Dedifferentiated amniotic fluid mesenchymal stem cell (primary cell): ENCODE measurements at regions not wholly inside any gene's neighbourhood (a gene's known extent, or its start where the extent isn't known, plus 50 kb on each side); places are given as distances from the start of the nearest gene placed in this dataset.

Experiments used
- DNase-seq: peaks from one replicate; pipeline ENCODE4 v3.0.0-alpha.2; 2016; ENCODE audit errors: extremely low spot score

DNA sequence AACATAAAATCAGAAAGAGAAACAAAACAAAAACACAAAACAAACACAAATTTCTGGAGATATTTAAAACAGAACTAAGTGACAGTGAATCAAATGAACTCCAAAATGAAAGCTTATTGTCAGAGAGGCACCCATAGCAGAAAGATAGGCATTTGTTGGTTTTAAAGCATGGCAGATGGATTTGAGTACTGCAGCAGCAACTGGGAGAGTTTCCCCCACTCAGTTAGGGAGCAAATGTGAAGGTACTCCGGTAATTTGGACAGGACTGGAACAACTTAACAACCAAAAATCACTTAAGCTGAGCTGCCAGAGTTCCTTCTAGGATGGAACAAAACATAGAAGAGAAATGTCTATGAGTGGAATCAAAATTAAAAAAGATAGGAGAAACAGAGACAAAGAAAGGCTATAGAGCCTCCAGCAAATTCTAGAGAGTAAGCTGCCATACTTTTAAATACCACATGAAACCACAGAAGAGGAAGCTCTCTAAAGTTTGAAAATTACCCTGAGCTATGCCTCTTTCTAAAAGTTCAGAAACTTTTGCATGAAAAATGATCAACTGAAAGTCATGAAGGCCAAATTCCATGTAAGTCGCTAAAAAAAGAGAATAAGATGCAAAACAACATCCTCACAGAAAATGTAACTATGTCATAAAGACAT lies 1248.3 kb upstream of the USP15 start:
- no peak for DNase-seq

DNA sequence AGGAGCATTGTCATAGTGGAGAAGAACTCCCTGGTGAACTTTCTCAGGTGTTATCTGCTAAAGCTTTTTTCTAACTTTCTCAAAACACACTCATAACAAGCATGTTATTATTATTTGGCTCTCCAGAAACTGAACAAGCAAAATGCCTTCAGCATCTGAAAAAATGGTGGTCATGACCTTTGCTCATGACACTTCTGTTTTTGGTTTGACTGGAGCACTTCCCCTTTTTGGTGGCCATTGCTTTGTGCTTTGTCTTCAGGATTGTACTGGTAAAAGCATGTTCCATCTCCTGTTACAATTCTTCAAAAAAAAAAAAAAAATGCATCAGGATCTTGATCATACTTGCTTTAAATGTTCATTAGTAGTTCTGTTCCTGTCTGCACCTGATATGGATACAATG lies 1241.6 kb upstream of the USP15 start:
- no peak for DNase-seq

DNA sequence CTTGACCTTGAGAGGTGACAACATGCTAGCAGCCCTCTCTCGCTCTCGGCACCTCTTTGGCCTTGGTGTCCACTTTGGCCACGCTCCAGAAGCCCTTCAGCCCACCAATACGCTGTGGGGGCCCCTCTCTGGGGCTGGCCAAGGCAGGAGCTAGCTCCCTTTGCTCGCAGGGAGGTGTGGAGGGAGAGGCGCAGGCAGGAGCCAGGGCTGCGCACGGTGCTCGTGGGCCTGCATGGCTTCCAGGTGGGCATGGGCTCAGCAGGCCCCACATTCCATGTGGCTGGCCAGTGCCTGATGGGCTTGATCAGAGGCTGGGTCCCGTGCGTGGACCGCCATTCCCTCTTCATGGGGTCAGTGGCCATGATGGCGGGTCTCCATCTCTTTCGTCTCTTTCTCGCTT lies 1237.0 kb upstream of the USP15 start:
- no peak for DNase-seq

DNA sequence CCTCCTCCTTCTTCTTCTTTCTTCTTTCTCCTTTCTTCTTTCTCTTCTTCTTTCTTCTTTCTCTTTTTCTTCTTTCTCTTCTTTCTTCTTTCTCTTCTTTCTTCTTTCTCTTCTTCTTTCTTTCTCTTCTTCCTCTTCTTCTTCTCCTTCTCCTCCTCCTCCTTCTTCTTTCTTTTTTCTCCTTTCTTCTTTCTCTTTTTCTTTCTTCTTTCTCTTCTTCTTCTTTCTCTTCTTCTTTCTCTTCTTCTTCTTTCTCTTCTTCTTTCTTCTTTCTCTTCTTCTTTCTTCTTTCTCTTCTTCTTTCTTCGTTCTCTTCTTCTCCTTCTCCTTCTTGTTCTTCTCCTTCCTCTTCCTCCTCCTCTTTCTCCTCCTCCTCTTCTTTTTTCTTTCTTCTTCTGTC lies 1230.7 kb upstream of the USP15 start:
- DNase-seq = no peak

DNA sequence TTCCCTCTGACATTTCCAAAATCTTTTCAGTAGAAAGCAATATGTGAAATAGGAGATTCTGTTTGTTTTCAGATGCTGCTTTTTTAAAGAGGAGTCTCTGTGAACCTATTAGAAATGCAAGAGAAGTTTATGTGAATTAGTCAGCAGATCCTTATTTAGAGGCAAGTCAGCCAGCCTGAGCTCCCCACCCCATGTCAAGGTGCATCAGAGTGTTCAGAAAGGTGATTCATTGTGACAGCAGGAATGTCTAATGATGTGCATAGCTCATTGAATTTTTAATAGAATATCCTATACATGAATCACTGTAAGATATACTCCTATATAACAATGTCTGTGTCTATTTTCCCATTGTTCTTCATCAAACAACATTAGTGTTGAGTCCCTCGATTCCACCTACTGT lies 1222.4 kb upstream of the USP15 start:
- DNase-seq = peak; percentile 18

DNA sequence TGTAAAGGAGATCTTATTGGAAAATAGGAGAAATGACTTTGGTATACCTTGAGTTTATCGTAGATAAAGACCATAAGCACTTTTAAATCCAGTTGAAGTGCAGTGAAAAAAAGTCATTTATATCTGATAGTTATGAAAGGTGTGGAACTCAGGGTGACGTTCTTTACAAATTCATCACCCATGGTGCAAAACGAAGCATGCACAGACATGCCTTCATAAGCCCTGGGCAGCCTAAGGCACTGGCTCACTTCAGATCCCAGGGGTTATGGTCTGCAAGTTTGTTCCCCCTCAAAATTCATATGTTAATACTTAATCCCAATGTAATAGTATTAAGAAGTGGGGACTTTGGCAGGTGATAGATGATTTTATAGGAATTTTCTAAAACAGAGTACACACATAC lies 1216.4 kb upstream of the USP15 start:
- no peak for DNase-seq

DNA sequence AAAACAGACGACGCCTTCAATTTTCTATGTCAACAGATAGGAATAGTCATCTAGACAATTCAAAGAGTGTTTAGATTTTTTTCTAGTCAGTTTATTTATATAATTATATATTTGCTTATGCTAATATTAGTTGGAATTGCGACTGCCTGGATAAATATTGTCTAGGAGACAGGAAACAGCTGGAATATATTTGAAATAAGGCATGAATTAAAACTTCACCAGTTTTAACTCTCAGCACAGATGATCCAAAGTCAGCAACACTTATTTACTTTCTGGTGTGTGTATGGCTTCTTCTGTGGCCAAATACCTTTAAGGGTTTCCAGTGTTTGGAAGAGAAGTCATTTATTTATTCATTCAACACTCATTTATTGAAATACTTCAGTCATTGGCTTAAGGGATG lies 1215.4 kb upstream of the USP15 start:
- DNase-seq = no peak

DNA sequence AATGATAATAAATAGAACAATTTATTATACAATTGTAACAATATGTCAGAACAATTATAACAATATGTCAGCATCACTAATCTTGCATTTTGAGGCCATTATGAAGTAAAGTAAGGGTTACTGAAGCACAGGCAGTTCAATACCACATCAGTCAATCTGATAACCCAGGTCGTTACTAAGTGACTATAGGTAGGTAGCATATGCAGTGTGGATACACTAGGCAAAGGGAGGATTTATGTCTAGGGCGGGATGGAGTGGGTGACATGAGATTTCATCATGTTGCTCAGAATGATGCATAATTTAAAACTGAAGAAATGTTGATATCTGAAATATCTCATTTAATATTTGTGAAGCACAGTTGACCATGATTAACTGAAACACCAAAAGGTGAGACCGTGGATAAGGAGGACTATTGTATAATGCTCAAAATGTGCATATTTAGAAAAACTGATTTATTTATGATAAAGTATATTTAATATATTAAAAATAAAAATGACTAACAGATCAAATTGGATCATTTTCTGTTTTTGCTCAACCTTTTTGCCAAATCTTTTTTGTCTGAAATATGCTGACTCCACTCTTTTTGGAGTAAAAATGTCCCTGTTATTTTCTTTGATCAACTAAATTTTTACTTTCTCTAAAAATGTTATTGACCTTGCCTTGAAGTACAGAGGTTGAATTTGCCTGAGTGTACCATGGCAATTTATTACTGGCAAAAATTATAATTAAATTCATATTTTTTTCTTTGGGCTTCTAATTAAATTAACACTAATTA lies 1189.4 kb upstream of the USP15 start:
- no peak for DNase-seq

DNA sequence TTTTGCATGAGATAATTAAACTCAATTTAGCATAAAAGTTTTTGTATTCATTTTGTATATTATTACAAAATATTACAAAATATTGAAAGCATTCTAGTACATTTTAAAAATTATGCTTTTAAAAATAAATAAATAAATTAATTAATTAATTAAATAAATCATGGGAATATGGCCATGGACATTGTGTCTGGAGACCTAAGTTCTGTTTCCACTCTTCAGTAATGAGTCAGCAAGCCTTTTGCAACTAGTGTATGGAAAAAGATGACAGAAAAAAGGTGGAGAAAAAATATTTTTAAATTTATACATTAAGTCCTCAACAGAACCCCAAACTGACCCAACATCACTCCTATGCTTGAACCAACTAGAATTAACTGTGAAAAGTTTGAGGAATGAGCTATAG lies 1187.5 kb upstream of the USP15 start:
- no peak for DNase-seq

DNA sequence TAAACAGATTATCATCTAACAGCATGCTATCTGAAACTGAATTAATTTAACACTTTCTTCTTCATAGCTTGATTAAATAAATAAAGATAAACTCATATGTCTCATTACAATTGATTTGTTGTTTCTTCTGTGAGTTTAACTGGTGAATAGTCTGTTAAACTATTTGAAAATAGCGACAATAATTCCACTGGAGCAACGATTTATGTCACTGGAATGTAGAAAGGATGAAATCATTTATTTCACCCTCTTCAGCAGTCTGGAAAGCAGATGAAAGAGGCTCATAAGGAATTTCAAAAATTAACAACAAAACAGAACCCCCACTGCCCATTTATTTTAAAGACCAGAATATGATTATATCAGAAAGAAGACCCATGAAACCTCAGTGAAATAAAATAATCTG lies 1165.1 kb upstream of the USP15 start:
- peak; percentile 24 for DNase-seq

DNA sequence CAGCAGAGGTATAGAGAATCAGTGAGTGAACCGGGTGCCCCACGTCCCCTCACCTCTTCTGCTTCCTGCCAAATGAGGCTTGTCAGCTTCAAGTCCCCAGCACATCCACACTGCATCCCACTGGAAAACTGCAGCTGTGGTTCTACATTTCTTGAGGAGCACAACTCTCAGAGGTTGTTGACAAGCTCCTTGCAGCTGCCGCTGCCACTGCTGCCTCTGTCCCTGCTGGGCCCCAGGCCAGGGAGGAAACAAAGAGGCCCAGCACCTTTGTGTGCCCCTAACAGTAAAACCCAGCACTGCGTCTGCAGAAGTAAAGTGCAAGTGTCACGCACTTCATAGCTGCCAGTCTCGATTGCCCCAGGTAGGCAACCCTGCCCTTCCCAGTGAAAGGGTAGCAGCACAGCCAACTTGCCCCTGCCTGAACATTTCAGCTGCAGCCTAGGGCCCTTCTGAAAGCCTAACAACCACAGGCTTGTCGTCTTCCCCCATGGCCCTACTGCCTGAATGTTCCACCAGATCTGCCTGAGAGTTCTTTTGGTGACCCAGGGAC lies 1162.1 kb upstream of the USP15 start:
- no peak for DNase-seq

DNA sequence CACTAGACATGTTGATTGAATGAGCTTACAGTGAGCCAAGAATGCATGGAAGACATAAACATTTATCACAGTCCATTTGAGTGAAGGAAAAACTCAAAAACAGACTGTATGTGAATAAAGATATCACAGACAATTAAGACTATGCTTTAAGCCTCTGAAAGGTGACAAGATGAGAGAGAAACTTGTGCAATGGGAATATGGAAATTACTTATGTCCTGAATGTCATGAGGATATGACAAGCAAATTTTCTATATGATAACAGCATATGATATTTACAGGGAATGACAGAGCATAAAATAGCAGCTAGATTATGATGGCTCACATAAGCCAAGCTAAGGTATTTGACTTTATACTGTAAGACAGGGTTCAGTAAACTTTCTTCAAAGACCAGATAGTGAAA lies 1153.1 kb upstream of the USP15 start:
- no peak for DNase-seq

DNA sequence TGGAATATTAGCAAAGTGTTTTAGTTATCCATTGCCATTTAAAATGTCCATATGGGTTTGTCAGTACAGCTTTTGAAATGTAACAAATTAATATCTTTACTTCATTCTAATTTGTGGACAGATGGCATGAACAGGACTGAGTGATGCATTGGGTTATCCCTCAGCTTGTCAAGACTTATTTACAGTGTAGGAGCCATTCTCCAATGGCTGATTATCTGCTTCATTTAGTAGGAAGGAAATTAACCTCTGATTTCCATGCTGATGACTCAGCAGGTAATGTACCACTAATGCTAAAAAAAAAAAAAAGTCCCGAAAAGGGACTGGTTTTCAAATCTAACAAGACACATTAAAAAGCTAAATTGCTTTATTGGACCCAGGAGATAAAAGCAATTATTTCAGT lies 1149.0 kb upstream of the USP15 start:
- DNase-seq = no peak

DNA sequence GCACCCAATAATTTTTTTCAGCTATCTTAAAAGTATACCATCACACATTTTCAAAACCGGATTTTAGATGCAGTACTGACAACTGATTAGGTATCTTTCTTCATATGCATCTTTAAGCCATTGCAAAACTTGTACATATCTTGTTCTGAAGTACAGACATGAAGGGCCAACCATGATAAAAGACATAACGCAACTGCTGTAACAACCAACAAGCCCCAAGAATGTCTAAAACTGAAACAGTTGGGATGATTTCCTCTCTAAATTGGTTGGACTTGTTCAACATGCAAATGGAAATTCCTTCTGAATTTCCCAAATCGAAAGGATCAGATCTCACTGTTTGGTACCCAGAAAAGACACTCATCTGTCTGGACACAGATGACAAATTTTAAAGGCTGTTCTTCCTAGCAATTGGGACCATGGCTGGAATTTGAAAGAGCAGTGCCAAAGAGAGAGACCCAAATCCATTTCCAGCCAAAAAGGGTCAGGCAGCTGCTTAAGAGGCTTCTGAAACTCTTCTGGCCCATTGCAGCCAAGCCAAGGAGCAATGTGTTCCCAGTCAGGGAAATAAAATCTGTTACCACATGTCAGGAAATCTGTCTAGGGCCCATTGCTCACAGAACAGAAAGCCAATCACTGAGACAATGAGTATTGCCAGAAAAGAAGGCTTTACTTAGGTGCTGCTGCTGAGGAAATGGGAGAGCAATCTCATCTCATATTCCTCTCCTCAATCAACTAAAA lies 1122.4 kb upstream of the USP15 start:
- DNase-seq = no peak

DNA sequence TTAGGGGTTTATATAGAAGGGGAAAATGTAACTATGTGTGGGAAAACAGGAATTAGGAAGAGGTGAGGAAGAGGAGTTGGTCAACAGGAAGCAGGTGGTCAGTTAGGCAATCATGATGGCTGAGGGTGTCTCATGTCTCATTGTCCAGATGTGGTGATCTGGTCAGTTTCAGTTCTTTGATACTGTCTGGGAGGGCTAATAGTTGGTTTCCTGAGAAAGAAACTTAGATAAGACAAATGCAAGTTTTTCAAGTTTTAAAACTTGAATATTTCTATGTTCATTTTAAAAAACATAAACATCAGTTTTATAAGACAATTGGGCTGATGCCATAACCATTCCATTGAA lies 1121.8 kb upstream of the USP15 start:
- DNase-seq = no peak

DNA sequence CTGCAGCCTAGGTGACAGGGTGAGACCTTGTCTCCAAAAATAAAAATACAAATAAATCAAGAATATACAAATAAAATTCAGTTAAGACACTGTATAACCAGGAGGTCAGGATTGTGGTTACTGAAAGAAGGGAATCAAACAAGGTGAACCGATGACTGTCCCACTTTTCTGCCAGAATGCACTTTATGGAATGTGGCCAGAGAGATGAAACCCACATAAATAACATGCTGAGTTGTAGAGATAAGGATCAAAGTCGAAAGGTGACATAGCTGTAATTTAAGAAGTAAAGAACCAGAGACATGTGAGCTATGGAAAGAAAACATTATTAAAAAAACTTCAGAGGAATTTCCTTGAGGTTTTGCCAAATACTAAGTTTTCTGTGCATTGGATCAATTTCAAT lies 1098.2 kb upstream of the USP15 start:
- DNase-seq = no peak

DNA sequence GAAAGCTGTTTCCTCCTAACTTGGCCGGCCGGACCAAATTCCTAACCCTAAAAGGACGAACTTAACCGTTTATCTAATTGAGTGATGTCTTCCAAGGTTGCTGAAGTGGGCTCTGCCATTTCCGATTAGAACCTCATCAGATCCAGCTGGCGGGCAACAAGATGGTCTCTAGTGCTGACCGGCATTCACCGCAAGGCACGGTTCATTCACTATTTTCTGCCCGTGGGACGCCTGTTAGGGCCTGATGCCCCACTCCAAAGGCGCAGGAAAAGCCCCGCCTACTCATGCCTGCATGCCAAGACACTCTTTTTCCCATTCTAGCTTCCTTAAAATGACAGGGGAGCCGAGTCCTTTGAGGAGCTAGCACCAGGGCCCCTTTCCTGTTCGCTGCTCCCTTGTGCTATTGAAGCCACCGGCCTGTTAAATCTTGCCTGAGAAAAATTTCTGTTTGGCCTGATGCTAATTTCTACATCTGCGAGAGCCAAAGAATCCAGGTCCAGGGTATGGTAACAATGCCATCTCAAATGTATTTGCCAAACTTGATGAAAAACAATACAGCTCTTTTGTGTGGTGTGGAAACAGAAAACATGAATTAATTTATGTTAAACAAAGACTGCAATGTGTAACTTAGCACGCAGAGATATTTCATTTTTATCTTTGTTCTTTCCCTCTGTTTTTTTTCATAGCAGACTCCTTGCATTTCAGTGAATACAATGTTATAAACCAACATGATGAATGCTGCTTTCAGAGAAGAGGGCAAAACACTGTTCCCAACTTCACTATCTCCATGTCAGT lies 1071.2 kb upstream of the USP15 start:
- DNase-seq = no peak

DNA sequence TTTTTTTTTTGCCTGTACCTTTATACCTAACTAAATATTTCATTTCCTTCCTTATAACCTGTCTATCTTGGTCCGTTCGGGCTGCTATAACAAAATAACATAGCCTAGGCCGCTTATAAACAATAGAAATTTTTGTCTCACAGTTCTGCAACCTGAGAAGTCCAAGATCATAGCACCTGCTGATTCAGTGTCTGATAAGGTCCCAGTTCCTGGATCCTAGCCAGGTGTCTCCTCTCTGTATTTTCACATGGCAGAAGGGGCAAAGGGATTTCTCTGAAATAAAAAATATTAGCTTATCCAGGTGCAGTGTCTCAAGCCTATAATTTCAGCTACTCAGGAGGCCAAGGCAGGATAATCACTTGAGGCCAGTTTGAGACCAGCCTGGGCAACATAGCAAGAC lies 1046.6 kb upstream of the USP15 start:
- DNase-seq = no peak

DNA sequence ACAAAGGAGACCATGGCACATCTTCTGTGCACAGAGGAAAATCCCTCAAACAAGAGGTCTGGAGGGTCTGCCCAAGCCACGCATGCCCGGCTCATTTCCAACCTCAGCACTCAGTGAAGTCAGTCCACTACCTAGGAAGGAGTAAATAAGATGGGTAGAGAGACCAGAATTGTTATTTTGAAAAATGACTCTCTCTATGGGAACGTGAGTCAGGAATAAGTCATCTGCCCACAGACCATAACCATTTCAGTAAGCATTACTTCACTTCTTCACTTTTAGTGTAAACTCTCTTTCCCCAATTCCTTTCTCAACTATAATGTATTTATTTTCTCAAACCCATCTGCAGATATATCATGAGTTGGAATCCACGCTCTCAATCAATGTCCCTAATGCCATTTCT lies 1039.9 kb upstream of the USP15 start:
- DNase-seq = no peak

DNA sequence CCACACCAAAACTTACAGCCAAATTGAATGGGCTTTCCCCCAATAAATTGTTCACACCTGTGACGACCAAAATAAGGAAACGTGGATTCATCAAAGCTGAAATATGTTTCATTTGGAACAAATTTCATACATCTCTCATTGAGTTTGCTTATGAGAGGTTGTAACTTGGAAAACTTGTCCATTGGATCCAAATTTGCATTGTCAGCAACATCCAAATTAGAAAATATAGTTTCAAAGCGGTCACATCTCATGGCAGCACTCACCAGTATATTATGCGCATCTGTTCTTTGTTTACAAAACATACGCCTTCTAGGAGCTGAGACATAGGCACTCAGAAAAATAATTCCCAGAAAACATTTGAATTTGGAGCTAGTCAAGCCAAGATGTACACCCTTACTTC lies 1028.2 kb upstream of the USP15 start:
- no peak for DNase-seq

DNA sequence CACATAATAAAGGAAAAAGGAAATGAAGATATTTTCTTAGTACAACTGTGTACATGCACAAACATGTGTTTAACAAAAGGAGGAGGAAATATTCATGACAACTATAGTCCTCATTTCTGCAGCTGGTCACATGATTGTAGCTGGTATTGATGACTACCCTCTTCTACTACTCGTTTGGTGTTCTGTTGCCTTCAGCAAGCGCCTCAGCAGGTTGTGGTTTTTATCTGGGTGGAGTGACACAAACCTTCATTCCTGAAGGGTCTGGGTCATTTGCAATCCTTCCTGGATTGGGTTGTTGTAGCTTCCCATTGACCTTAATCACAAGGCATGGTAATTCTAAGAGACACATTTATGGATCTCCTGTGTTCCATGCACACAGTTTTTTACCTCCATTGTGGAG lies 1009.9 kb upstream of the USP15 start:
- no peak for DNase-seq

DNA sequence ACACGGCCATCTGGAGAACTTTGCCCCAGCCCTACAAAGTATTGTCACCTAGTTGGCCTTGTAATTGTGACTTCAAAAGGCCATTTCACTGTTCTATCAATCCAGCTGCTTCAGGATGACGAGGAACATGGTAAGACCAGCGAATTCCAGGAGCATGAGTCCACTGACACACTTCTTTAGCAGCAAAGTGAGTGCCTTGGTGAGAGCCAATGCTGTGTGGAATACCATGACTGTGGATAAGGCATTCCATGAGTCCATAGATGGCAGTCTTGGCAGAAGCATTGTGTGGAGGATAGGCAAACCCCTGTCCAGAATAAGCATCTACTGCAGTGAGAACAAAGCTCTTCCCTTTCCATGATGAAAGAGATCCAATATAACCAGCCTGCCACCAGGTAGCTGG lies 1009.1 kb upstream of the USP15 start:
- DNase-seq = no peak
